ENCODE measurements at regions not wholly inside any gene's neighbourhood (a gene's known extent, or its start where the extent isn't known, plus 50 kb on each side); places are given as distances from the start of the nearest gene placed in this dataset.
"Not testable (repeated sequence)": the region's sequence is repeated elsewhere in the genome, so short reads cannot be mapped to it uniquely, and the experiment has no call there.

DNA sequence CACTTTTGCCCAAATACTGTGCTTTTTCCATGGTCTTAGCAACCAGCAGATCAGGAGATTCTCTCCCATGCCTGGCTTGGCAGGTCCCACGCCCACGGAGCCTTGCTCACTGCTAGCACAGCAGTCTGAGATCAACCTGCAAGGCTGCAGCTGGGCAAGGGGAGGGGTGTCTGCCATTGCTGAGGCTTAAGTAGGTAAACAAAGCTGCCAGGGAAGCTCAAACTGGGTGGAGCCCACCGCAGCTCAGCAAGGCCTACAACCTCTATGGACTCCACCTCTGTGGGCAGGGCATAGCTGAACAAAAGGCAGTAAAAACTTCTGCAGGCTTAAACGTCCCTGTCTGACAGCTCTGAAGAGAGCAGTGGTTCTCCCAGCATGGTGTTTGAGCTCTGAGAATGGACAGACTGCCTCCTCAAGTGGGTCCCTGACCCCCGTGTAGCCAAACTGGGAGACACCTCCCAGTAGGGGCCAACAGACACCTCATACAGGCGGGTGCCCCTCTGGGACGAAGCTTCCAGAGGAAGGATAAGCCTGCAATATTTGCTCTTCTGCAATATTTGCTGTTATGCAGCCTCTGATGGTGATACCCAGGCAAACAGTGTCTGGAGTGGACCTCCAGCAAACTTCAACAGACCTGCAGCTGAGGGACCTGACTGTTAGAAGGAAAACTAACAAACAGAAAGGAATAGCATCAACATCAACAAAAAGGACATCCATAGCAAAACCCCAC lies 132.8 kb upstream of the STARD13 start:
- DNase-seq, result not testable (repeated sequence)

DNA sequence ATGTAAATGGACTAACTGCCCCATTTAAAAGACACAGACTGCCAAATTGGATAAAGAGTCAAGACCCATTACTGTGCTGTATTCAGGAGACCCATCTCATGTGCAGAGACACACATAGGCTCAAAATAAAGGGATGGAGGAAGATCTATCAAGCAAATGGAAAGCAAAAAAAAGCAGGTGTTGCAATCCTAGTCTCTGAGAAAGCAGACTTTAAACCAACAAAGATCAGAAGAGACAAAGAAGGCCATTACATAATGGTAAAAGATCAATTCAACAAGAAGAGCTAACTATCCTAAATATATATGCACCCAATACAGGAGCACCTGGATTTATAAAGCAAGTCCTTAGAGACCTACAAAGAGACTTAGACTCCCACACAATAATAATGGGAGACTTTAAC lies 134.6 kb upstream of the STARD13 start:
- DNase-seq, result not testable (repeated sequence)

DNA sequence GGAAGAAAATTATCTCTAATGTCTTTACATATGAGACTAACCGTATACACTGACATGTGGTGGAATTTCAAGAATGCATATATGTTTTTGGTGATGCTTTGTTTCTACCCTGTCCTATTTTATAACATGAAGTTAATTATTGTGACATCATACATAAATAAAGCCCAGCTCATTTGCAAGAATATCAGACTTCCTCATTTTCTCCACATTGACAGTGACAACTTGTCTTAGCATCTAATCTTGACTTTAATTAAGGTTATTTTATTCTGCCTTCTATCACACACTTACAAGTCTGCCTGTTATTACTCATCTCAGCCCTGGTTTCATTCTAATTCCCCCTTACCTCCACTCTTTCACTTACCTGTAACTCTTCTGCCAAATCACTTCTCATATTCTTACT lies 140.6 kb upstream of the STARD13 start:
- no peak for DNase-seq

DNA sequence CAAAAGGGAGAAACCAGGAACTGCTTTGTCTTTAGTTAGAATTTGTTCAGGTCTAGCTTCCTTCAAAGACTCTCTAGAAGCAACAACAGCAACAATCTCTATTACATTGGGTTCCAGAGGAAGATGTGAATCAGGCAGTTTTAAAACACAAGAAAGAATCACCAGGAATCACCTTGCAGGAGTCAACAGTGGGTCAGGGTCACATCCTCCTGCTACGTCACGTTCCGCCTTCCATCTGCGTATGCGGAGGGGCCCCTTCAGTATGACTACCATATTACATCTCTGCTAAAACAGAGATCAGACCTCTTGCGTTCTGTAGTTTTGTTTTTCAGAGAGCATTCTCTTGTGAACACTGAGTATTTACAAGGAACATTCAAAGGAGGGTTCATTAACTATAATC lies 147.8 kb upstream of the STARD13 start:
- DNase-seq, result no peak

DNA sequence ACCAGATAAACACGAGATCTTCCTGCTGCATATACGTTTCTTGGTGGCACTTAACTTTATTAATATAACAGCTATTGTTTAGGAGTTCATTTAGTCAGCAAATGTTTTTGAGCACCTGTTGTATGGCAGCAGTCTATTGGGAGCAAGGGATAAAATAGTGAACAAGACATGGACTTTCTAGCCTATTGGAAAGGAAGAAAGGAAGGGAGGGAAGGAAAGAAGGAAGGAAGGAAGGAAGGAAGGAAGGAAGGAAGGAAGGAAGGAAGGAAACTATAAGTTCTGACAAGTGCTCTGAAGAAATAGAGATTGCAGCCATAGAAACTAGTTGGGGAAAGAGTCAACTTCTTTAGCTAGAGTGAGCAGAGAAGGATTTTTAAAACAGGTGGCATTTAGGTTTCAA lies 149.1 kb upstream of the STARD13 start:
- DNase-seq, result no peak

DNA sequence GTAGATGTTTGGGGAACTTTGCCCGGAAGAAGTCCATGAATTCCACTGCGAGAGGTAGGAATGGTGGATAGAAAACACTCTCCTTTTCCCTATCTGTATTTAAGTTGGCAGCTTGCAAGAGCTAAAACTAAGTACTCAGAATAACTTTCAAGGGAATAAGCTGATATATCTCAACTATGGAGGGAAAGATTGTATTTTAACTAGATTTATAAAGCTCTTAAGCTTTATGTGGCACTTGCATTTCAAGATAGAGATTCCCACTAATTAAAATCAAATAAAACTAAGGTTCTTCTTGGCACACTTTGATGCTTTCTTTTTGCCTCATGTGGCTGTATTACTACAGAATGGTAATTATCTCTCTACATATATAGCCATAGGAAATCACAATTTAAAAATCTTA lies 149.7 kb upstream of the STARD13 start:
- no peak for DNase-seq

DNA sequence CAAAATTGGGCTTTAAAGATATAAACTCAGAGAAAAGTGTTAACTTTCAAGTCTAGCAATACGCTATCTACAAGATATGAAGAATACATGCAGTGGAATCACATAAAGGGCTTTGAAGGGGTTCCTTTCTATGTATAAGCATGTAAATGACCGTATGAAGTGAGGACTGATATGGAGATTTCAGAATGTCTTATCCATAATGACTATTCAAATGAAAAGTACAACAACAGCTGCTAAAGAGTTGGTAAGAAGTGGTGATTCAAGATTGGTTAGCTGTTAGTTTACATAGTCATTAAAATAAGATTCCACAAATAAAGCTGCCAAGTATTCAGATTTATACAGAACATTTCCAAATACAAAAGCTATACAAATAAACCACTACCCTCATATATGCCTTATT lies 153.4 kb upstream of the STARD13 start:
- DNase-seq, result no peak

DNA sequence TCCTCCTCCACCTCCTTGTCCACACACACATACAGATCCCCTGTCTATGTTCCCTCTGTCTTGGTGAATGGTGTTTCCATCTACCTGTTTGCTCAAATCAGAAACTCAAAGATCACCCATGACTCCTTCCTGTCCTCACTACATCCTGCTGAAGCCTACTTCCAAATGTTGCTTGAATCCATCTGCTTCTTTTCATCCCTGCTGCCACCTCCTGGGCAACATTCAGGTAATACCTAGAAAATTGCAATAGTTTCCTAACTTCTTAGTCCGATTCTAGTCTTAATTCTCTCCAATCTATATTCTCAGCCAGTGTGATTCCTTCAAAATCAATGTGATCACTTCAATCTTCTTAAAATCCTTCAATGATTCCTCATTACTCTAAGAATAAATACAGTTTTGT lies 155.5 kb upstream of the STARD13 start:
- DNase-seq, result no peak

DNA sequence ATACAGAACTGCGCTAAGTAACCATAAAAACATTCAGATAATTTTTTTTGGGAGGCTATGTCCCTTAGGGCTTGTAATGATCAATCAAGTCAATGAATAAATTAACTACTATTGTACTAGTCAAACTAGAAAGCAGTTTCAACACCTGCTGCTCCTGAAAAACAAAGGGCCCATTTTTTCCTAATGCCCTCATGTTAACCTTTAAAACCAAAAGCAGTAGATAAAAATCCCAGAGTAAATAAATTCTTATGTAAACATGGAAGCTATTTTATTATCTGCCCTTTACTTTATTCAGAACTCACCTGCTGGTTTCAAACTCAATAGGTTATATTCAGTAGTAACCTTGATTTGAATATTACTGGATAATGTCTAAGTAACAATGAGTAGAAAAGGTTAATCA lies 159.5 kb upstream of the STARD13 start:
- no peak for DNase-seq

DNA sequence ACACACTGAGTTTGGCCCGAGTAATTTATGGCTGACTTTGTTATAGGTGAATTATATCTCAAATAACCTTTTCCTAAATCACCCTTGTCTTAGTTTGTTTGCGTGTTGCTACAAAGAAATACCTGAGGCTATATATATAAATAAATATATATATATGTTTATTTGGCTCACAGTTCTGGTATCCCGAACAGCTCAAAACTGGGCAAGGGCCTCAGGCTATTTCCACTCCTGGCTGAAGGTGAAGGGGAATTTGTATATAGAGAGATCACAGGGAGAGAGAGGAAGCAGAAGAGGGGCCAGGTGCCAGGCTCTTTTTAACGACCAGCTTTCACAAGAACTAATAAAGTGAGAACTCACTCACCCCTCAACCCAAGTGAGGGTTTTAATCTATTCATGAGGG lies 159.9 kb upstream of the STARD13 start:
- DNase-seq, result no peak

DNA sequence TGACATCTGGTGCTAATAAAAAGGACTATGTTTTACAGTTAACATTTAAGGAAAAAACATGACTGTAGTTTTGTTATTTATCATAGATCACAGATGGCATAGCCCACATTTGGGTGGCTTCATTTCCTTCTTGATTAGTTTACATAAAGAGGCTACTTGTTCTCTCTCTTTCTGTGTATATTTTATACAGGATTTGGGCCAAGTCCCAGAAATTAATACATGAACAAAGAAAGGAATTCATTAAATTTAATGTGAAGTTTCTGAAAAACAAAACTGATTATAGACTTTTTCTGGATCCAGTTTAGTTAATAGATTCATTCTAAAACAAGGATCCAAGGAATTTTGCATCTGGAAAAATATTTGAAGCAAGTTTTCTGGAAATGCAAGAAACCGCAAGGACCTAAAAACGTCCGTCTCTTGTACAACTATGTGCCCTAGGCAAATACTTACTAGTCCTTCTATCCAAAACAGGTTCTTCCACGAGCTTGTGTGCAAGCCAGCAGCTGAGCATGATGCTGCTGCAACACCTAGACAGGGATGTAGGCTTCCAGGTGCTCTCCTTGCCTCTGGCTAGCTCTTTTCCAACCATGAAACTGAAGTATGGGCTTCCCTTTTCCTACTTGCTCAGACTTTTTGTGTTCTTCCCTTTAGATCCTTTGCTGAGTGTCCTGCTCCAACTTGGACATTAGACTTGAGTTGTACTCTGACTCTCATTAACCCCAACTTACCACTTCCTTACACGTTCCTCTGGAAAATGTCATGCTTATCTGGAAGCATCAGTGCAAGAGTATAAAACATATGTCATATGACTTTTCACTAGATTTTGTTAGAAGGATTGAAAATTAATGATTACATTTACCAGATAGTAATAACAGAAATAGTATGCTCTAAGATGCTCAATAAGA lies 161.5 kb upstream of the STARD13 start:
- no peak for DNase-seq

DNA sequence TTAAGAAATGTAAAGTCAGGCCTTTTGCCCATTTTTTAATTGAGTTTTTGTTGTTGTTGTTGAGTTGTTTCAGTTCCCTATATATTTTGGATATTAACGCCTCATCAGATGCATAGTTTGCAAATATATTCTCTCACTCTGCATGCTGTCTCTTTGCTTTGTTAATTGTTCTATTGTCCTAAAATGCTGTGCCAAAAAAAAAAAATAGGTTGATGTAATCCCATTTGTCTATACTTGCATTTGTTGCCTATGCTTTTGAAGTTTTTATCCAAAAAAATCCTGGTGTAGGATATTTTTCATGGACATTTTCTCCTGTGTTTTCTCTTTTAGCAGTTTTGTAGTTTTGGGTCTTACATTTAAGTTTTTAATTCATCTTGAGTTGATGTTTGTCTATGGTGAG lies 163.3 kb upstream of the STARD13 start:
- no peak for DNase-seq

DNA sequence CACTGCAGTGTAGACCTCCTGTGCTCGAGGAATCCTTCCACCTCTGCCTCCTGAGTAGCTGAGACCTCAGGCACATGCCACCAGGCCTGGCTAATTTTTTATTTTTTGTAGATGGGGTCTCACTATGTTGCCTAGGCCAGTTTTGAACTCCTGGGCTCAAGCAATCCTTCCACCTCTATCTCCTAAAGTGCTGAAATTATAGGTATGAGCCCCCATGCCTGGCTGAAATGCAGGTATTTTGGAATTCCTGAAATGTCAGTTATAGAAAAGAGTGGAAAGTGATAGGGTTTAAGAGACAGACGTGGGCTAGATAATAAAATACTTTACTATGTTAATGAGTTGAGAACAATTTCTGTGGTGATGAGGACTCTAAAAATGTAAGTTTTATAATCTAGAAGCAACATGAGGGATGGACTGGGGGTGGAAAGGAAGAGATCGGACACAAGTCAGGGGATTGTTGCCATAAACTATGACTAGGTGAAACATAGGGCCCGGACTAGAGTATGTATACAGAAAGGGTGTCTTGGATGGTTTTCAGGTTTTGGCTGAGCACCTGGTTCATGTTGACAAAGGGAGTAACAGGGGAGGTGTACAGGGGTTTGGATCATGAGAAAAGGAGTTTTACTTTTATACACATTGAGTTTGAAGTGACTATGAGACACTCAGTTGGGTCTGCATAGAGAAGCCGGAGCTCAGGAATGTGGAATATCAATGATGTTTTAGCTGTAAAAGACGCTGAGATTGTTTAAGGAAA lies 165.6 kb upstream of the STARD13 start:
- DNase-seq, result no peak

DNA sequence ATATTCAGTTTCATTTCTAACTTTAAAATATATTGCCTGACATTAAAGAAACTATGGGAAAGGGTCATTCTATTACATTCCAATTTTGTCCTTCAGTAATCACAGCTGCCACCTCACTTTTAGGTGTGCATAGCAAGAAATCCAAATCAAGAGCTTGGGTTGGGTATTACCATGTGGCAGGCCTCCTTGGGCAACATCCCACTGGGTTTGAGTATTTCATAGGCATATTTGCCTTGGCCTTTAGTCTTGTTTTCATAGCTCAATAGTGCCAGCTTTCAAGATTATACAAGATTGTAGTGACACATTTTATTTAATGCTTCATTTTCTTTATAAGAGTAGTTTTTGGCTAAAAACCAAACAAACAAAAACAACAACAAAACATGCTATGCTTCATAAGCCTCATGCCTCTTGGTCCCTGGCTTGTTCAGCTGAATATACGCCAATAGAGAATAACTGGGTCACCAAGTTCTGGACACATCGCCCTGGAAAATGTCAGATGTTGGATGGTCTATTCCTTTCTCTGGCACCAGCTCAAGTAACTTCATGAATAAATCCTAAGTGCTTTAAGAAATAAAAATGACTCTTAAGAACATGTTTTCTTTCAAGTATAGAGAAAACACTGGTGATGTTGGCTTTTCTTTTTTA lies 167.4 kb upstream of the STARD13 start:
- DNase-seq, result no peak

DNA sequence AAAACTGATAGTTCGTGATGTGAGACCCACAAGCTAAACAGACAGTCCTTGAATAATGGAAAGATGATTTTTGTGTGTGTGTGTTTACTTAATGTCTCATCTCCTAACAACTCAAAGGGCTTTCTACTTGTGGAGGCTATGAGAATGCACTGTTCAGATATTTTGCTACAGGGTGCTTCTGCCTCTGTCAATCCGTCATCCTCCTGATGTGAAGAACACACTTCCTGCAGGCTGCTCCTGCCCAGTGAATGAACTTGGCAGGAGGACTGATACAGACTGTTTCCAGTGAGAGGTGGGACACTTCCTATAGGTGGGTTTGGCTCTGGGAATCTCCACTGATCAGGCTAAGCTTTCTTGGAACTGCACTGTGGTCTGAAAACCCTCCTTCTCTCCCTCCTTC lies 168.4 kb upstream of the STARD13 start:
- DNase-seq, result no peak

DNA sequence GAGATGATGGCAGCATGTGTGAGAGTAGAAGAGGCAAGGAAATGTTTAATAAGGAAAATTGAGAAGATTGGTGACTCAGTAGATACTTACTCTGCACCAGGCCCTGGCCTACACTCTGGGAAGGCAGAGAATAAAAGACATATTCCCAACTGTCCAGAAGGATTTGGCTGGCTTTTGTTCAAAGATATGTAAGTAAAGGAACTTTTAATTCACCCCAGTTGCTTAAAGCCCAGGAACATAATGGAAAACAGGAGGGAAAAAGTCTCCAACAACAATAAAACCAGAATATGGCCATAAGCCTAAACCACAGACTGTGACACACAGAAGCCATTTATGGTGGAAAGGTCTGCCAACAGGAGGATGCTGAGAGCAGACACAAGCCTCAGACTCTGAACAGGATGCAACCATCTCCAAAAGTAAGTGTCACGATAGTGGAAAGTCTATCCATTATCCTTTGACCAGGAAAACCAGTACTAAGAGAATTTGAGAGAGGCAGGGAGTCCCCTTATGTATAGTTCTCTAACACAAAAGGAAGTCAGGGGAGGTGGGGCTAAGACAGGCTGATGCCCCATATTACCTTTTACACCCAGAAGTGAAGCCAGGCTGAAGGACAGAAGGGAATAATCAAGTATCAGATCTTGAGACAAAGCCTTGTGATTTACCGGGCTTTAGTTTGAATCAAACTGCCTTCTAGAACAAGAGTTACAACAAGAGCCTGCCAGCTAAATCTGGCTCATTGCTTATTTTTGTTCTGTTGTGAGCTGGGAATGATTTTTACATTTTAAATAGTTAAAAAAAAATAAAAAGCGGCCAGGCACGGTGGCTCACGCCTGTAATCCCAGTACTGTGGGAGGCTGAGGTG lies 169.5 kb upstream of the STARD13 start:
- DNase-seq, result no peak

DNA sequence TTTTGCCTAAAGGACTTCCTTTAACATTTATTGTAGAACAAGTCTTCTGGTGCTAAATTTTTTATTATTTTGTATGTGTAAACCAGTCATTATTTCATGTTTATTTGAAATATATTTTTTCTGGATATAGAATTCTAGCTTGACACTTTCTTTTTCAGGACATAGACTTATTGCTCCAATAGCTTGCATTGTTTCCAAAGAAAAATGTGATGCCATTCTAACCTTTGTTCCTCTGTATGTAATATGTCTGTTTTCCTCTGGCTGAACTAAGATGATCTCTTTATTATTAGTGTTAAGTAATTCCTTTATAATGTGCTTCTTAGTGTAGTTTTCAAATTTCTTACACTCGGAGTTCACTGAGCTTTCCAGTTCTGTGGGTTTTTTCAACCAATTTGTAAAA lies 174.1 kb upstream of the STARD13 start:
- DNase-seq, result no peak

DNA sequence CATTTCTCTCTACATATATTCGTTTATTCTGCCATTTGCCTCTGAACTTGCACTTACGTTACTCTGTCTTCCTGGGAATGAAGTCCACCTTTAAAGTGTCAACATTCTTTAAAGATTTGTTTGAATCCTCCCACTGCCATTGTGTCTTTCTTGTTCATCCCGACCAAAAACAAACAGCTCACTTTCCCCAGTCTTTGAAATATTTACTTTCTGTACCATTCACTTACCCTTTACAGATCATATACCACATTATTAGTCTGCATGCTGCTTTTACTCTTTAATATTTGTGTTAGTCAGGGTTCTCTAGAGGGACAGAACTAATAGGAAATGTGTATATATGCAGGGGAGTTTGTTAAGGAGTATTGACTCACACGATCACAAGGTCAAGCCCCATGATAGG lies 176.6 kb upstream of the STARD13 start:
- no peak for DNase-seq

DNA sequence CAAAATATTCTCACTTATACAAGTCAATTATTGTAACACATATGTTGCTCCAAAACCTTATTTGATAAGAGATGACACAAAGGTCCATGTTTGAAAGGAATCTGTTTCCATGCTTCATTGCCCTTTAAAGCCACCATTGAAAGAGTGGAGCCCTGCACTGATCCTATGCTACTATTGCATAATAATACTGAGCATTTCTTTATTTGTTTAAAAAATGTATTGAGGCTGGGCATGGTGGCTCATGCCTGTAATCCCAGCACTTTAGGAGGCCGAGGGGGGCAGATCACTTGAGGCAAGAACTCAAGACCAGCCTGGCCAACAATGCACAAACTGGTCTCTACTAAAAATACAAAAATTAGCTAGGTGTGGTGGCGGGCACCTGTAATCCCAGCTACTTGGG lies 178.8 kb upstream of the STARD13 start:
- no peak for DNase-seq

DNA sequence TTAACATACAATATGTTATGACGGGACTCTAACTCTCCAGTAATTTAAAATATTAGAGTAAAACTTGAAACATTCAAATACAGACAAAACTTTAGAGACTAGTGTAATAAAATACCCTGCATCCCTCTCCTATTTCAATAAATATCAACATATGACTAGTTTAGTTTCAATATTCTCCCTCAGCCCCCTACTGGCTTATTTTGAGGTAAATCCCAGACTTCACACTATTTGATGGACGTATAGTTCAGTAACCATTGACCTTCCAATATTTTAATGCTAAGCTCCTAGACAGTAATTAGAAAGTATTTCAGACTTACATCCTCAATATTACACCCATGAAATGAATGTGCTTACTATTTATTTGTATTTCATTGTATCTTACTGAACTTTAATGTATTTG lies 180.7 kb upstream of the STARD13 start:
- no peak for DNase-seq

DNA sequence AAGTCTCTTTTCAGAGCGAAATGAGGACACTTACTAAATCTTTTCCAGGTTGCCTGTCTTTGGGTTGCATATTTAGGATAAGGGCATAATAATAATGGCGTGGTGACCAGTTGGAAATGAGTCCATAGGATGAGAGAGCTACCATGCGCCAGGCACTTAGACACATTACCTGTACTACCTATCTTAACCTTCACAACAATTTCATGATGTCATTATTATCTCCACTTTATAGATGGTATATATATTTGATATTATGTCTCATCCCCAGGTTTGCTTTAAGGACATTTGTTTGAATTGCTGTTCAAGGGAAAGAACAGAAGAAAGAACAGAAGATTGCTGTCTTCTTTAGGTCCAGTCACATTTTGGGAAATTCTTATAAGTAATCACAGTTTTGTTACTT lies 182.0 kb upstream of the STARD13 start:
- no peak for DNase-seq

DNA sequence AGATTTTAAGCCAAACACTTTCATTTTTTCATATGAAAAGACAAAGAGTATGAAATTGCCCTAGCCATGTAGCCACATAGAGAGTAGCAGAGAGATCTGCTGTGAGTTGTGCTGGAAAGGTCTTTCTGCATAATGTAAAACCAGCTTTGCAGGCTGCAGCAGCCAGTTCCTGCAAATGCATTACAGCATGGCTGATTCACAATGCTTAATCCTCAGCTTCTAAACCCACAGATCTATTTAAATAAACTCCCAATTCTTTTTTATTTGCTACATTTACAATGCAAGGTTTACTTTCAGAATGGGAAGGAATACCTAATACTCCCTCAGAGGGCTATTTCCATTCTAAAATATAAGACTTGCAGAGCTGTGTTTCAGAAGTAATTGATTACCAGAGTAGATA lies 185.6 kb upstream of the STARD13 start:
- no peak for DNase-seq
